Fibroblast of the aortic adventitia (primary cell): ENCODE measurements at regions not wholly inside any gene's neighbourhood (a gene's known extent, or its start where the extent isn't known, plus 50 kb on each side); places are given as distances from the start of the nearest gene placed in this dataset.
A peak's percentile ranks its signal among the peaks of the same experiment; 100 is the strongest.

Experiments
- DNase-seq: peaks from one replicate; pipeline ENCODE4 v3.0.0-alpha.2; 2010; ENCODE audit warnings: low read depth
- H3K4me3 ChIP-seq: 2 replicates; pipeline ENCODE4 v1.5.1; 2011; ENCODE audit warnings: low read depth, mild to moderate bottlenecking, control low read depth, low read length, moderate library complexity
- CTCF ChIP-seq: IDR thresholded peaks from 2 replicates; pipeline ENCODE4 v1.5.1; 2011; ENCODE audit warnings: mild to moderate bottlenecking, low read length, control low read depth, inconsistent platforms; ENCODE audit not compliant: insufficient read depth

DNA sequence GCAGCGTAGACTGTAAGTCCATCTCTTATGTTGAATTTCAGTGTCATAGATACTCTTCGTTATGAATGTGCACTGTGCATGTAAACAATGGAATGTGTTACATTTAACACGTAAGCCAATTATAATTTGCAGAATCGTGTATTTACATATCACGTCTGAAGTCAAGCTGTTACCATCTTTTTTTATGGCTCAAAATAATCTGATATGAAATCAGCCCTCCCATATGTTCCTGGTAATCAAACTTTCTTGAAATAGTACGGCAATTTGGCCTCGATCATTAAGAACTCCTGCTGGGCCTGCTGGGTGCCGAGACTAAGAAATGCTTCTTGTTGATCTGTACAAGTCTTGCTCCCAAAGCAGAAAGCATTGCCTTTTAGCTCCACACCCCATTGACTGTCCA is 89.6 kb upstream of the DOK5 start:
- H3K4me3 ChIP-seq, result no peak overlapping the region
- no peak for DNase-seq
- TF ChIP-seq CTCF, result no peak

GRCh38 chr20:54389596-54390280 is 85.7 kb upstream of the DOK5 start:
- peak; percentile 71 for DNase-seq
- no peak for TF ChIP-seq CTCF
- H3K4me3 ChIP-seq, result no peak overlapping the region

DNA sequence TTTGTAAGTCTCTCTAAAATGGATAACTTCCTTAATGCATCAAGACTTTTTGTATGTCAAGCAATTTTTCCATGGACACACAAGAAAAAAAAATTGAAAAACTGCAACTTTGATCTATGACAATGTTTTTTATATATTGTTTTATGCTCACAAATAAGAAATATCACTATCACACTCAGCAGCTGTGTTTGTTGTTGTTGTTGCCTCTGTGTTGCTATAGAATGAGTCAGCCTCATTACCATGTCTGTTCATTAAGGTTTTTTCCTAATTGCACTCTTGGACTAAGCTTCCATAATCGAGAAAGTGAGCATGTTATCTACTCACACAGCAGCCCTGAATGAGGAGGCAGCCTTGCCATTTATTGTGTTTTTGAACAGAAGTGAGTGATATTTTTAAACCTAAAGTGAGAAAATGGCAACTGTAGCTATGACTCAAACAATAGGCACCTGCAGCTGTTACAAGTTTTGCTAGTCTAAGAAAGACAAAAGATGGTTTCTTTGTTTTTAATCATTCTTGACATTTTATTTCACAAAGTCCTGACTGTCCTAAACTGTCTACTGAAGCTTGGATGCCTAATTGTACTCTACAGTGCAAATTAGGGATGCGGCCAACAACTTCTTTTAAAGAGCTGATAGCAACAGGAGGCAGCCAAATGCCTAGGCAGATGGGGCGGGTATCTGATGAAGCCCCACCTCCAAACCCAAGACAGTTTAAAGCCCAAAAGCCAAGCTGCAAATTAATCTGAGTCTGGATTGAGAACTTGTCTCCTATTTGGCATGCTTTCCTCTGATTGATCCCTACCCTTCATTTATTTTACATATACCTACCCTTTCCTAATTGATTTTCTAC is 77.9 kb upstream of the DOK5 start:
- no peak overlapping the region for H3K4me3 ChIP-seq
- peak; percentile 13 for DNase-seq
- TF ChIP-seq CTCF, result no peak

DNA sequence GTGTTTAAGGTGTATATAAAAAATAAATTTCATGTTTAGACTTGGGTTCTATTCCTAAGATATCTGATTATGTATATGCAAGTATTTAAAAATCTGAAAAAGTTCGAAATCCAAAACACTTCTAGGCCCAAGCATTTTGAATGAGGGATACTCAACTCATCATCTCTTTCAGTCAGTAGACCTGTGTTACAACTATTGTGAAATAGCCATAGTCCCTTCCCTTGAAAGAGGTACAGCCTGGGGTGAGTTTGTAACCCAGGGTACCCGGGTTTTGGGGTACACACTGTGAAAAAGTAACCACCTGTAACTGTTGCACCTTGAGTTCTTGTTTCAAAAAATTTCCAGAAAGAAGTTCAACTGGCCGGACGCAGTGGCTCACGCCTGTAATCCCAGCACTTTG is 76.6 kb upstream of the DOK5 start:
- no peak for DNase-seq
- no peak for TF ChIP-seq CTCF

GRCh38 chr20:54405540-54405939 is 69.9 kb upstream of the DOK5 start:
- H3K4me3 ChIP-seq, result no peak overlapping the region
- TF ChIP-seq CTCF, result no peak
- DNase-seq, result peak; percentile 51

More for the DNA sequence above, 76.6 kb upstream of the DOK5 start:
- H3K4me3 ChIP-seq, result no peak overlapping the region

GRCh38 chr20:54407459-54407858 is 67.9 kb upstream of the DOK5 start:
- no peak for DNase-seq
- no peak for TF ChIP-seq CTCF
- H3K4me3 ChIP-seq, result no peak overlapping the region
